NCI-H146 (cell line): ENCODE measurements at regions not wholly inside any gene's neighbourhood (a gene's known extent, or its start where the extent isn't known, plus 50 kb on each side); places are given as distances from the start of the nearest gene placed in this dataset.
"Not testable (repeated sequence)": the region's sequence is repeated elsewhere in the genome, so short reads cannot be mapped to it uniquely, and the experiment has no call there.

Source experiments
- DNase-seq: peaks from one replicate; lab custom pipeline; 2025; lab: John Stamatoyannopoulos, UW

DNA sequence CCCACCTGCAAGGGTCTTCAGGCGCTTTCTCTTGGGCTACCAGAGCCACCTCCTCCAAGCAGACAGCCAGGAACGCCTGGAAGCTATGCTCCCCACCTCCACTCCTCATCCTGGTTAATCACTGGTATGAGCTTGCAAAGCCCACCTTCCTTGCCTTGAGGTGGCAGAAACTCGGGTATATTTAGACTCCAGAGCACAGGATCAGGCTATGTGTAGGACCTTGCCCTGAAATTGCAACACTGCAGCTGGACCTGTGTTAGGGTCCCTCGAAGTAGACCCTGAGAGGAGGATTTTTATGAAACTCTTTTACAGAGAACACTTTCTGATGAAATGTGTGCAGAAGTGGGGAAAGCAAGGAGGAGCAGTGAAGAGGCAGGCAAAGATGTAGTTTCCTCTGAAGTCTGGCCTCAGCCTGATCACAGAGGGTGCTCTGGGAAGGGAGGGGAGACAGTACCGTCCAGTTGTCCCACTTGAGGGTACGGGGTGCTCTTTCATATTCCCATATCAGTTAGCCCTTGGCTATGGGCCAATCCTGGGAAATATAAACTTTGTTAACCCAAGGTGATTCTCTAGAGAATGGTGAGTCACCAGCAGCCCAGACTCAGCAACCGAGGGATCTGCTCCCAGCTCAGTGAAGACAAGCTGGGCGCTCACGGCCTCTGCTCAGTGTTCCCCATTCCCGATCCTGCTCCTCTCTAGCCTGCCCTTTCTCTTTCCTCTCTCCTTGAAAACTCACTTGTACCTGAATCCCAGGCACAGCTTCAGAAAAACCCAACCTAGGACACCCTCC lies 157.9 kb downstream of the UQCRFS1 start:
- no peak for DNase-seq

DNA sequence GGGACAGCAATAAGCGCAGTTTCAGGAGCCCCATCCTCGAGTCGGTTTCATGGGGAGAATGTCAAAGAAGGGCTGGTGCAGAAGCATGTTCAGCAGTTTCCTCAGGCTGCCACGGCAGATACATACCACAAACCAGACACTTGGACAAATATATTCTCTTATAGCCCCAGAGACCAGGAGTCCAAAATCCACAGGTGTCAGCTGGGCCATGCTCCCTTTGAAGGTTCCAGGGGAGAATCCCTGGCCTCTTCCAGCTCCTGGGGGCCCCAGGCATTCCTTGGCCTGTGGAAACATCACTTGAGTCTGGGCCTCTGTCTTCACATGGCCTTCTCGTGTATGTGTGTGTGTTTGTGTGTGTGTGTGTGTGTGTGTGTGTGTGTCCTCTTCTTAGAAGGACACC lies 164.1 kb downstream of the UQCRFS1 start:
- DNase-seq = no peak

DNA sequence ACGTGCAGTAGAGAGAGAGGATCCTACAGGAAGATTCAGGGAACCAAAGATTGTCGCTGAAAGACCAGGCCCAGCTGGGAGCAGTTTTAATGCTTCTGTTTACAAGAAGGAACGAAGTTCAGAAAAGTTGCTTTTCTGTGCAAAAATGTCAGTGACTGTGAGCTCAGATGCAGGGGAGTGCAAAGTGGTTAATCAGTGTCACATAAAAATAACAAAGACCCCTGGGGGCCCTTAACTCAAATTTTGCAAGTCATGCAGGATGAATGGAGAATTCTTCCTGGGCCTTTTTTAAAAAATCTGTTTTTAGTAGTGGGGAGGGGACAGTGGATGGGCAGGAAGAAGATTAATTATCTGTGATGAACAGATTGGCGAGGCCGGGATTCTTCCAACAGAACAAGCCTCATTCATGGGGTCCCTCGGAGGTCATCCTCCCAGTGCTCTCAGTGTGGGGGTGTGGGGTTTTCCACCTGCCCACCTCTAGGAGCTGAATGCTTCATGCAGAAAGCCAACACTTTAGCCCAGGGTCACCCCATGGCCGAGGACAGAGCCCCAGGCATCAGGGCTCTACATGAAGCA lies 167.2 kb downstream of the UQCRFS1 start:
- DNase-seq = no peak

DNA sequence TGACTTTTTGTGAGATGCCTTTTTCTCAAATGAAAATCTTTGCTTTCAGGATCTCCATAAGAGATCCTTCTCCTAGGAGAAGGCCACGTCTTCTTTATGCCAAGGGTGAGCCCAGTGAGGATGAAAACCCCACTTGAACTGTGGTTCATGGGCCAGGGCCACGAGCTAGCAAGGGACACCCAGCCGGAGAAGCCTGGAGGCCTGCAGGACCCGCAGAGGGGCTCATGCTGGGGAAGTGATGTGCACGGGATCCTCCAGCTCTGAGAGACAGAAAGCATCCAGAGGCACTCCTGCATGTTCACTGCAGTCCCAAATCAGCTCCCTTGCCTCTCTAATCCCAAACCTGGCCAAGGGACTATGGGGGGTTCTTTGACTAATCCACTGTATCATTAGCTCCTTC lies 168.9 kb downstream of the UQCRFS1 start:
- DNase-seq = no peak

DNA sequence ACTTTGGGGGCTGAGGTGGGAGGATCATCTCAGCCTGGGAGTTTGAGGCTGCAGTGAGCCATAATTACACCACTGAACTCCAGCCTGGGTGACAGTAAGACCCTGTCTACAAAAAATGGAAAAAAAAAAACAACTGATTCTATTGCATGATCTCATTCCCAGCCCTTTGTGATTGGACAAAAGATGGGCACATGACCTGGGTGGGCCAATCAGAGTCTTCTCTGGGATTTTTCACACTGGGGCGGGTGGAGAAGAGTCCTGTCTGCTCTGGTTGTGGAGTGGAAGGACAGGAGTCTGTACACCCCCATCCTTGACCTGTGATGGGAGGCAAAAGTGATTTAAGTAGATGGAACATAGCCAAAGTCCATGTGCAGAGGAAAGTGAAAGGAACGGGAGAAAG lies 170.5 kb downstream of the UQCRFS1 start:
- no peak for DNase-seq

DNA sequence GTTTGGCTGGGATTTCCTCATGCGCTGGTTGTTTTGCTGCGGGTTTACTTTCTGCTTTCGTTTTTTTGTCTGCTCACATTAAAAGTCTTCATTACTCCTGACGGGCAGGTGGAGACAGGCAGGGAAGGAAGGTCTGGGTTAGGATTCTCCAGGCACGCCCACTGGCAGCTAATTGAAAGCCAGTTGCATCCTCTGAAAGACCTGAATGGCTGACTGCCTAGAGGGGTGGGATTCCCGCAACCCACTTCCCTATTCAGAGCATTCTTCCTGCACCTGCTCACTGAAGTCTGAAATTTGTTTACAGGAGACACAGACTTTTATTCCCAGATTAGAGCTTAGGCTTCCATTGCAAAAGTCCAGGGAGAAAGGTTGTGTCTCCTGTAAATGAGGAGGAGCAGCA lies 172.0 kb downstream of the UQCRFS1 start:
- peak; percentile 19 for DNase-seq

DNA sequence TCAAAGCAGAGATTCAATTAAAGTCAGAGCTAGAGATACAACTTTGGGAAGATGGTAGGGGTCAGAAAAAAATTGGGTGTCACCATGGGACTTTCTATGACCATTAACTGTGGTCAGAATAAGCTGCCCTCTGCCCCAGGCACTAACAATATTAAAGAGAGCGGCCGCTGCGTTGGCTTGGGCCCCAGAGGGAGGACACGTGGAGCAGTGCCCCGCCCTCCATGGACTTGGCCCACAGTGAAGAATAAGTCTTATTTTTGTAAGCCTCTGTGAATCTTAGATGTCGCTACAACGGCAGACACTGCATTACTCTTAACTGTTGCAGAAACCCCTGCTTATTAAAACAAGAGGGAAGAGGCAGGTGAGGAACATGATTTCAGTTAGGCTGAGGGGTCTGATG lies 172.7 kb downstream of the UQCRFS1 start:
- DNase-seq = no peak

DNA sequence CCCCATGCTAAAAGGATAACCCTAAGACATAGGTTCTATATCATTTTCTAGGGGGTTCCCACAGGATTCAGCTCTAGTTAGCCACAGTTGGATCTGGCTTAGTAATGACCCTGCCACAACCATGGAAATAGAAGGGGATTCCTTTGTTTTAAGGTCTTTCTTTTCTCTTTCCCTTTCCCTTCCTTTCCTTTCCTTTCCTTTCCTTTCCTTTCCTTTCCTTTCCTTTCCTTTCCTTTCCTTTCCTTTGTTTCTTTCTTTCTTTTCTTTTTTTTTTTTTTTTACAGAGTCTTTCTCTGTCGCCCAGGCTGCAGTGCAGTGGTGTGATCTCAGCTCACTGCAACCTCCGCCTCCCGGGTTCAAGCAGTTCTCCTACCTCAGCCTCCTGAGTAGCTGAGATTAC lies 173.9 kb downstream of the UQCRFS1 start:
- DNase-seq = not testable (repeated sequence)

DNA sequence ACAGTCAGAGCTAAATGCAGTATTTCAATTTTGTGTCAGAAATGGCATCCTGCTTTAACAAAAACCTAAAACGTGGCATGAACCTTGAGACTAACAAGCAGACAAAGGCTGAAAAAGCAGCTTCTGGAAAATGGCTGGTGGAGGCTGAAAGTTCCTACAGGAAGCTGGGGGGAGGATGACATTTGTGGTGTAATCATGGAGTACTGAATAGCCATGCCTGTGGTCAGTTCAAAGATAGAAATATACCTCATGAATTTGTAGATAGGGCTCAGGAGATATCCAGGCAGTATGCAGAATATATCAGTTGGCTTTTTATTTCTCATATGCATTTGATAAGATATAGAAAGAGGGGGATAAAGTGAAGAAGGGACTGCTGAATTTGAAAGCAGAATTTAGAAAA lies 181.7 kb downstream of the UQCRFS1 start:
- no peak for DNase-seq

DNA sequence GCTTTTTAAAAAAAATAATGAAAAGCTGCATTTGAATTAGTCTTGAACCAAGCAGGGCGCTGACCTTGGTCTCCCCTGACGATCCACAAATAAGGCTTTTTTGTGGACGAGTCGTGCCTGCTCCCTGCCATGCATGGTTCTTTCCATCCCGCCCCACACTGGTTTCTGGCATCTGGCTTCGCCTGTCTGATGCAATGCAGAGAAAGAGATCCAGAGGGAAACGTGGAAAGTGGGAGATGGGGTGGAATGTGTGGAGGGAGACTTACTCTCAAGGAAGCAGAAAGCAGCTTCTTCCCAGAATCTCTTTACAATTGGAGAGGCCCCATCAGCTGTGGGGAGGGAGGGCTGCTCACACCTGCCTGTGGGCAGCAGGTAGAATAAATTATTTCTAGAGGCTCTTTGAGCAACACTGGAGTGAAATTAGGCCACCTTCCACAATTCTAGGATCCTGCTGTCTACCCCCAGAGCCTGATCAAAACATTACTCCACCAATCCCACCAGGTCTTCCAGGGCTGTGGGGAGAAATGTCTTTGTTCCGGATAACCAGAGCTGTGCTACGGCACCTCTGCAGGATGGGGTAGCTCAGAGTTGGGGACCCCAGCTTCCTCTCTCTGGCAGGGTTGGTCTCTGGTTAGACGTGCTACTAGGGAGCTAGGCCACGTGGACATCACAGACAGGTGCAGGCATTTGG lies 183.5 kb downstream of the UQCRFS1 start:
- DNase-seq = no peak

DNA sequence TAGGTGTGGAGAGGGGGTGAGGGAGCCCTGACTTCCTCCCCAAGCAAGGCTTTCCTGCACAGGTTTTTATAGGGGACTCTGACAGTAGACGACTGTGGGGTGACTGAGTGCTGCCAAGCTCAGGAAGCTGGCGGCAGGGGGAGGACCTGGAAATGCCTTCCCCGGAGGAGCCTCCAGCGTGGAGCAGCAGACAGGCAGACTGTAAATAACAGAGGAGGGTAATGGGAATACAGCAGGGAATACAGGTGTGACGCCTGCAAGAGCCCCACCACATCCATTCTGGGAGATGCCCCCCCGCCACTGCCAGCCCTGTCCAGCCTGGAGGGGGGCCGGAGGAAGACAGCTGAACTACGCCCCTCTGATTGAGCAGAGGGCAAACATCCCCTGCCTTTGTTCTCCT lies 190.4 kb downstream of the UQCRFS1 start:
- DNase-seq = no peak

DNA sequence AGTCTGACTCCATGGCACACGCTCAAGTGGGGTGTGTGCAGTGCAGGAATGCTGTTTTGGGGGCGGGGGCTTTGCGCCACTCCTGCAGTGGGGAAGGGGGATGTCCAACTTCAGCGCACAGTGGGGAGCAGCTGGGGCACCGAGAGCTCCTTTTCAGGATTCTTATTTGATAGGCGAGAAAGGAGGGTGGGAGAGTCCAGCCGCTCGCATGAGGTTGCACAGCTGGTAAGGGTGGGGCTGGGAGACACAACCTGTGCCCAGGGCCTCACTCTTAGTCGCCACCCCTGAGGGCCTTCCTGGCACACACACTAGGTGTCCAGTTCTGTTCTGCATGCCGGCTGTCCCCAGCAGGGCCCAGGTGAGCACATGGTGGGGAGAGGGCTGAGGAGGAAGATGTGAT lies 190.8 kb downstream of the UQCRFS1 start:
- DNase-seq = no peak

DNA sequence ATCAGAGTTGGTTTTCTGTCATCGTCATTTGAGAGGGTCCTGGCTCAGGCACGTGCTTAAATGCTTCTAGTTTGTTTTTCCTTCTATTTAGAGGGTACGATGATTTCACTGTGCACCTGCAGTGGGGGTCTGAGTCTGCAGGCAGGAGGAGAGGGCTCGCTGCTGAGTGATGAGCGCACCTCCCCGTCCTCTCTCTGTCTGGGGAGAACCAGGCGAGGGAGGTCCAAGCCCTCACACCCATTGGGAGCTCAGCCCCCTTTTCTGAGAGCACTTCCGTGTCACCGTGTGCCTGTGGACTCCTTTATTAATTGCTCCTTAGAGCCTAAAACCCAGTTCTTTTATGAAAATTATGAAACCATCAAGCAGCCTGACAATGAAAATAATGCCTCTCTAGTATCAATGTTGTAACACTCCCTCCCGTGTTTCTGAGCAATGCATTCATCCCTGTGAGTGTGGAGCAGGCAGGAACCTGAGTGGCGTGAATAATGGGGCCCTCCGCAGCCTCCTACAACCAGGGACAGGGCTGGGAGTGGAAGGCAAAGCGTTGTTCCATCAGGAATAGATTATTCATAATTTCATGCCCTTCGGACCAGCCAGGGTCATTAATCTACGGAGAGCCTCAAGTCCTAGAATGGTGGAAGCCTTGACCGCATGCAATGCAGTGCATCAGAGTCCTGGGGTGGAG lies 191.6 kb downstream of the UQCRFS1 start:
- DNase-seq = no peak

DNA sequence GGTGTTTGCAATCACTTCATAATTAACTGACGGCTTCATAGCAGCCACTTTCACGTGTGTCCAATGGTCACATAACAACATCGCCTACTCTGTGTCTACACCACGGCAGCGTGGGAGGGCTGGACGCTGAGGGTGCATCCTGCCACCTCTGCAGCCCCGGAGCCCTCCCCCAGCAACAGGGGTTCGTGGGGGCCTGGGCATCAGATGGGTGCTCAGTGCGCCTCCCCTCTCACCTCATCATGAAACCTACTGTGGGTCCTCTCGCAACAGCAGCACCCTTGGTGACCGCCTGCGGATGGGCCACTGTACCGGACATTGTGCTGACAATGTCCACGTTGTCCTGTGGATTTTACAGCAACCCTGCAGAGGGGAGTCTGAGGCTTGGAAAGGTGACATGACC lies 193.5 kb downstream of the UQCRFS1 start:
- DNase-seq = no peak

DNA sequence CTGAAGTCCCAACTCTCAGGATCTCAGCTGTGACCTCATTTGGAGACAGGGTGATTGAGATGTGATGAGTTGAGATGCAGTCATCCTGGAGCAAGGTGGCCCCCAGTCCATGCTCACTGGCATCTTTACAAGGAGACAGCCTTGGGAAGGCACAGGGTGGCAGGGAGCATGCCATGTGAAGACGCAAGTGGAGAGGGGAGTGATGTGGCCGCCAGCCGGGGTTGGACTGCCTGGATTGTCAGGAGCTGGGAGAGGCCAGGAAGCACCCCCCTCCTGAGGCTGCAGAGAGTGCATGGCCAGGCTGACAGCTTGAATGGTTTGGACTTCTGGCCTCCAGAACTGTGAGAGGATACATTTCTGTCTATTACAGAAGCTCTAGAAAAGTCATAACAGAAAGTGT lies 194.4 kb downstream of the UQCRFS1 start:
- DNase-seq = no peak

DNA sequence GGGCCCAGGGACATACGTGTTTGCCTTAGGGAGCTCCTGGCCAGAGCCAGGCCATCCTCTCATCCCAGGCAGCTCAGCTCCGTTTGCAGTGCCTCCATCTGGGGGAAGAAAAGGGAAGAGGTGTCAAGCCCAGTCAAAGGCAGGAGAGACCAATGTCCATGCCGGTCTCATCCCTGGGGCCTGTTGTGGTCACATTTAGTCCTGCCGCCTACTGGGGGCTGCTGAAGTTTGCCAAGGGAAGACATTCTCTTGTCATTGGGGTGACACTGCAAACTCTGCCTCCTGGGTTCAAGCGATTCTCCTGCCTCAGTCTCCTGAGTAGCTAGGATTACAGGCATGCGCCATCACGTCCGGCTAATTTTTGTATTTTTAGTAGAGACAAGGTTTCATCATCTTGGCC lies 195.2 kb downstream of the UQCRFS1 start:
- no peak for DNase-seq

DNA sequence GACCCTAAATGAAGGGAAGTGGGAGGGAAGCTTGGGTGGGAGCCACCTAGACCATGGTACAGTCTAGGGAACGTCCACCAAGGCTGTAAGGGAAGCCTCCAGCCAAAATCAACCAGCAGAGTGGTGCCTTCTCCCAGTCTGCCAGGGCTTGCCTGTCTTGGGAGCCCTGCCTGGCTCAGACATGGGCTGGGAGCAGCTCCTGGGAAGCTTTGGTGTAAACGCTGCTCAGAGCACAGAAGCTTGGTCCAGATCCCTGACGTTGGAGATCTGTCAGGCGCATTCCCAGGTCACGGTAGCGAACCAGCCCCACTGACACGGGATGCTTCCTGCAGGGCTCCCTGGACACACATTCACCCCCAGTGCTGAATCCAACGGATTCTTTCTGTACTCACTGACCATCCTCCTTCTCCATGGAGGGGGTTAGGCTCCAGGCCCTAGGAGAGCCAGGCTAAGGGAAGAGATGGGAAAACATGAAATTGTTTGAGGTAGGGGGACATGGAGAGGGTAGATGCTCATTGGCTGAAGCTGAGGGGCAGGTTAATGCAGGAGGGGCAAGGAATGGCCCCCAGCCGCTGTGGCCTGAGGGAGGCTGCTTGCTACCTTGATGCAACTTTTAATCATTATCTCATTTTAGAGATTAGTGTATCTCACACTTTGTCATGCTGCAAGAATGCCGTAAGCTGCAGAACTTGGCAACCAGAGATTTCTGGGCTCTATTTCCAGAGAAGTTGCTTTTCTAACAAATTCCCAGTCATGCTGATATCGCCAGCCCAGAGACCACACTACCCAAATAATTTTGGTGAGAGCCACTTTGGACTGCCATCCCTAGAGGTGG lies 195.8 kb downstream of the UQCRFS1 start:
- no peak for DNase-seq

DNA sequence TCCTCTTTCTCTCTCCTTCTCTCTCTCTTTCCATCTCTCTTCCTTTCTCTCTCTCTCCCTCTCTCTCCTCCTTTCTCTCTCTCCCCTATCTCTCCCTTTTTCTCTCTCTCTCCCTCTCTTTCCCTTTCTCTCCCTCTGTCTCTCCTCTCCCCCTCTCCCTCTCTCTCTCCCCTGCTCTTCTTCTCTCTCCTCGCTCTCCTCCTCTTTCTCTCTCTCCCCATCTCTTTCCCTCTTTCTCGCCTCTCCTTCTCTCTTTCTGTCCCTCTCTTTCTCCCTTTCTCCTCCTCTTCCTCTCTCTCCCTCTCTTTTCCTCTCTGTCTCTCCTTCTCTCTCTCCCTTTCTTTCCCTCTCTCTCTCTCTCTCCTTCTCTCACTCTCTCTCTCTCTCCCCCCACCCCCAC lies 196.6 kb downstream of the UQCRFS1 start:
- no peak for DNase-seq

DNA sequence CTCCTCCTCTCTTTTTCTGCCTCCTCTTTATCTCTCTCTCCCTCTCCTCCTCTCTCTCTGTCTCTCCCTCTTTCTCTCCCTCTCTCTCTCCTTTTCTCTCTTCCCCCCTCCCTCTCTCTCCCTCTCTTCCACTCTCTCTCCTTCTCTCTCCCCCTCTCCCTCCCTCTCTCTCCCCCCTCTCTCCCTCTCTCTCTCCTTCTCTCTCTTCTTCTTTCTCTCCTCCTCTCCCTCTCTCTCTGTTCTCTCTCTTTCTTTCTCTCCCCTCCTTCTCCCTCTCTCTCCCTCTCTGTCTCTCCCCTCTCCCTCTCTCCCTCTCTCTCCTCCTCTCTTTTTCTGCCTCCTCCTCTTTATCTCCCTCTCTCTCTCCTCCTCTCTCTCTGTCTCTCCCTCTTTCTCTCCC lies 197.4 kb downstream of the UQCRFS1 start:
- DNase-seq = no peak

DNA sequence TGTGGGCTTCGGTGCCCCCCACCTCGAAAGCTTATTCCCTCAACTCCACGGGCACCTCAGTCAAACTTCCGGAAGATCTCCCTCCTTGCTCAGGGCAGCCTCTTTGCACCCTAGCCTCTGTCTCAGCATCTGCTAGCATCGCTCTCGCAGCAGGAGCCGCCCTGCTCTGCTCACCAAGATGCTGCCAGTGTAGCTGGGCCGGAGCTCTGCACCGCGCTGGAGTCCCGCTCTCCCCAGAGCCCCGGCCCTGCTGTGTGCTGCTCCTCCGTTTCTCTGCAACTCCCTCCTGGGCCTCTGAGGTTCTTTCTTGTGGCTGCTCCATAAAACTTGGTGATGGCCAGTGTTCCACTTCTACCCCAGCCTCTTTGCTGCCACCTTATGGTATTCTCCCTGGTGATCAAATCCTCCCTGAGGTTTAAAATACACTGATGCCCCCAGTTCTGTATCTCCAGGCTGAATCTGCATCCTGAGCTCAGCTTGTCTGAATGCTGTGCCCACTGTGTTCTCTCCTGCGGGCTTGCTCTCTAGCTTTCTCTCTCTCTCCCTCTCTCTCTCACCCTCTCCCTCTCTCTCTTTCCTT lies 198.0 kb downstream of the UQCRFS1 start:
- DNase-seq = no peak

DNA sequence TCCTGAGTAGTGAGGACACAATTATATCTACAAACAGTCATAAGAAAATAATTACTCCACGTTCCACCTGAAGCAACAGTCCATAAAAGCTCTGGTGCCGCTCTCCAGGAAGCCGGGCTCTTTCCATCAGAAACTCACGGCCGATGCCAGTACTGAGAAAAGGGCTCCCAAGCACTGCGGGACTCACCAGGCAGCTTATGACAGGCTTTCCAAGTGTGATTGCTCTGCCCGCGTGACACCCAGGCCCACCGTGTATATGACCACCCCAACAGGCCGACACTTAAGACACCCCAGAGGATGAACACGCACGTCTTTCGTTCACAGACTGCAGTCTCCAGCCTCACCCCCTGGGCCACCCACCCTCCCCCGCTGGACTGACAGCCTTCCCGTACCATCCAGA lies 199.0 kb downstream of the UQCRFS1 start:
- no peak for DNase-seq

DNA sequence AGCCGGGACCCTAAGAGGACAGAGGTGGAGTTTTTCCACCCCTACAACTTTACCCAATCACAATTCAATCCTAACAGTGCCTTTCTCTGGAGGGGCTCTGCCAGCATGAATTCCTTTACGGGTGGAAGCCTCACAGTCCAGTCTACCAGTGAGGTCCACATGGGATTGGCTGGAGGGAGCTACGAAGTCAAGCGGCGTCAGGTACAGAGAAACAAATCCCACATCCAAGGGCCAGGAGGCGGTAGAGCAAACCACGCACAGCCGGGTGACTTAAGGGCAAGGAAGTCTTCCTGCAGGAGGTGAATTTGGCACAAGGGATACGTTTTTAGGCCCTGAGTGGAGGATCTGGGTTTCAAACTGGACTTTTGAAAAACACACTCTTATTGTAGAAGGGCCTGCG lies 199.6 kb downstream of the UQCRFS1 start:
- no peak for DNase-seq
